GM12878 (cell line): ENCODE measurements at regions not wholly inside any gene's neighbourhood (a gene's known extent, or its start where the extent isn't known, plus 50 kb on each side); places are given as distances from the start of the nearest gene placed in this dataset.

Source experiments
- ATAC-seq: fragments of 200-7000 bp; cut with Tn5 transposase; 3 replicates; pipeline ENCODE4 v1.9.1; 2020; ENCODE audit warnings: mild to moderate bottlenecking, moderate library complexity
- BruUV-seq: library from RNA; stranded (reverse); fragments of 400-500 nt; replicated peaks from 2 replicates; lab custom pipeline; 2021; lab: Mats Ljungman, UMichigan
- CTCF ChIA-PET: fragments of 300-600 bp; sonication (Branson Sonifier 250); formaldehyde crosslinking; extraction: SDS; loops from one replicate; lab custom pipeline; 2021; ENCODE audit warnings: inconsistent platforms; lab: Yijun Ruan, JAX
- POLR2A ChIA-PET: fragments of 350-600 bp; formaldehyde crosslinking; extraction: SDS; loops from one replicate; lab custom pipeline; 2021; ENCODE audit warnings: inconsistent platforms; lab: Charles Lee
- RAD21 ChIA-PET: fragments of 300-600 bp; sonication (Branson Sonifier 250); formaldehyde crosslinking; loops from one replicate; lab custom pipeline; 2023; ENCODE audit warnings: antibody characterized with exemption; ENCODE audit not compliant: unreplicated experiment; lab: Charles Lee
- SMC1A ChIA-PET: fragments of 300-600 bp; sonication (Branson Sonifier 250); formaldehyde crosslinking; loops from one replicate; lab custom pipeline; 2023; ENCODE audit not compliant: unreplicated experiment, uncharacterized antibody; lab: Charles Lee
- DNase-seq: peaks from one replicate; pipeline ENCODE4 v3.0.0-alpha.2; 2011; ENCODE audit warnings: low read depth, low spot score
- FAIRE-seq: peaks from 3 replicates; lab custom pipeline; 2011; peaks lifted over from hg19 to GRCh38; lab: Jason Lieb, UNC
- H2AFZ ChIP-seq: 2 replicates; pipeline ENCODE4 v1.6.0; 2011; ENCODE audit warnings: low read depth, low read length, control low read depth; ENCODE audit not compliant: control insufficient read depth
- H3K27ac ChIP-seq: 2 replicates; pipeline ENCODE4 v1.5.1; 2011; ENCODE audit warnings: control low read depth; ENCODE audit not compliant: control insufficient read depth, insufficient read depth
- H3K27me3 ChIP-seq, 2 experiments: replicated peaks in 1 of 2; 2 replicates each; pipeline versions ENCODE4 v1.6.0 to v1.6.1; 2011; ENCODE audit warnings: low read length in 1 of 2; ENCODE audit not compliant: control insufficient read depth in 2 of 2, insufficient read depth in 2 of 2
- H3K36me3 ChIP-seq, 2 experiments: 2 replicates each; pipeline ENCODE4 v1.5.1; 2011; ENCODE audit warnings: low read length in 1 of 2; ENCODE audit not compliant: control insufficient read depth in 2 of 2, insufficient read depth in 2 of 2
- H3K4me1 ChIP-seq: 2 replicates; pipeline ENCODE4 v1.6.1; 2011; ENCODE audit warnings: mild to moderate bottlenecking, low read length, moderate library complexity, mixed read lengths; ENCODE audit not compliant: control insufficient read depth, insufficient read depth
- H3K4me2 ChIP-seq: 2 replicates; pipeline ENCODE4 v1.6.0; 2011; ENCODE audit warnings: control low read depth; ENCODE audit not compliant: control insufficient read depth, insufficient read depth
- H3K4me3 ChIP-seq: fragments of 200-600 bp; sonication (generic); 2 replicates; pipeline ENCODE4 v1.5.1; 2016
- H3K79me2 ChIP-seq: 2 replicates; pipeline ENCODE4 v1.6.0; 2011; ENCODE audit warnings: low read length; ENCODE audit not compliant: control insufficient read depth, insufficient read depth
- H3K9ac ChIP-seq: 2 replicates; pipeline ENCODE4 v1.8.0; 2011; ENCODE audit warnings: low read length, control low read depth, mixed read lengths; ENCODE audit not compliant: control insufficient read depth, insufficient read depth
- H3K9me3 ChIP-seq: replicated peaks from 3 replicates; pipeline ENCODE4 v1.5.1; 2011; ENCODE audit warnings: mild to moderate bottlenecking, low read length; ENCODE audit not compliant: control insufficient read depth, insufficient read depth
- H4K20me1 ChIP-seq: 2 replicates; pipeline ENCODE4 v1.6.0; 2011; ENCODE audit not compliant: control insufficient read depth, insufficient read depth
- ATF3 ChIP-seq: IDR thresholded peaks from 2 replicates; pipeline ENCODE4 v1.6.1; 2011; ENCODE audit warnings: low read depth, mild to moderate bottlenecking, low read length, moderate library complexity, borderline replicate concordance; ENCODE audit errors: extremely low read depth
- BCLAF1 ChIP-seq: fragments of 450-650 bp; IDR thresholded peaks from 2 replicates; pipeline ENCODE4 v1.6.1; 2017; ENCODE audit warnings: antibody characterized with exemption, mild to moderate bottlenecking, moderate library complexity
- CEBPB ChIP-seq, 2 experiments: fragments of 150-350 bp in 1 of 2; IDR thresholded peaks; 2 replicates each; pipeline ENCODE4 v1.6.1; 2012 to 2014; ENCODE audit warnings: low read depth in 2 of 2, low read length in 2 of 2, borderline replicate concordance in 1 of 2, inconsistent platforms in 1 of 2
- IRF5 ChIP-seq: fragments of 450-650 bp; IDR thresholded peaks from 2 replicates; pipeline ENCODE4 v1.6.1; 2017; ENCODE audit warnings: borderline replicate concordance
- NFYA ChIP-seq: IDR thresholded peaks from 2 replicates; pipeline ENCODE4 v1.6.1; 2011; ENCODE audit warnings: low read depth, mild to moderate bottlenecking, low read length, improper control_type of control experiment, borderline replicate concordance
- NRF1 ChIP-seq: conservative IDR thresholded peaks from 2 replicates; pipeline ENCODE4 v1.6.1; 2011; ENCODE audit warnings: mild to moderate bottlenecking, low read depth, low read length, improper control_type of control experiment
- POU2F2 ChIP-seq: IDR thresholded peaks from 3 replicates; pipeline ENCODE4 v1.6.1; 2011; ENCODE audit warnings: low read depth, mild to moderate bottlenecking, low read length, borderline replicate concordance
- SMARCA5 ChIP-seq: fragments of 450-650 bp; IDR thresholded peaks from 2 replicates; pipeline ENCODE4 v1.6.1; 2017; ENCODE audit warnings: mild to moderate bottlenecking
- WGBS: methylation state at CpG from one replicate; pipeline ENCODE4 v1.1.6; 2016; ENCODE audit warnings: low lambda C conversion rate; ENCODE audit not compliant: insufficient replicate concordance, insufficient coverage; ENCODE audit errors: missing lambda C conversion rate; 5-methylcytosine and 5-hydroxymethylcytosine counted together
- in situ Hi-C: fragments of 300-500 bp; cut with MboI; formaldehyde crosslinking; loops from 9 replicates; pipeline ENCODE4 v1.14.3; 2018; ENCODE audit warnings: mixed read lengths
- intact Hi-C: fragments of 100-400 bp; cut with micrococcal nuclease; formaldehyde crosslinking; loops from one replicate; pipeline ENCODE4 v1.14.2; 2022; ENCODE audit not compliant: unreplicated experiment

GRCh38 chr20:24787621-24788020 is 161.4 kb upstream of the CST7 start:
- intact Hi-C loops (no loop called here), in situ Hi-C loops (loop anchor here (5.0 kb wide), 1 partner anchor 130 kb away; no protein-coding TSS in a partner anchor)
- ChIA-PET SMC1A (no interaction called here), RAD21 (no interaction called here), CTCF (no interaction called here), POLR2A (no interaction called here)
- no peak overlapping the region for H3K9ac ChIP-seq
- ATAC-seq: no peak
- H3K27ac ChIP-seq: no peak overlapping the region
- no peak overlapping the region for H2AFZ ChIP-seq
- no peaks in the 10 kb centered on the region for H3K27me3 ChIP-seq
- H3K36me3 ChIP-seq: no peaks in the 10 kb centered on the region
- H3K4me1 ChIP-seq: no peaks in the 10 kb centered on the region; the same call in 1 of the 2 replicates
- FAIRE-seq: no peak
- no peak overlapping the region for H3K4me3 ChIP-seq
- TF ChIP-seq ATF3: no peak
- TF ChIP-seq NRF1: no peak
- TF ChIP-seq IRF5: no peak
- no peak for TF ChIP-seq BCLAF1
- no peak for TF ChIP-seq CEBPB (IDR thresholded peaks at IDR 0.05; ENCODE audit: borderline replicate concordance in 1 of 2, low read depth in 2 of 2, low read length in 2 of 2)
- TF ChIP-seq SMARCA5: no peak
- TF ChIP-seq POU2F2: no peak
- TF ChIP-seq NFYA: no peak
- H4K20me1 ChIP-seq: no peaks in the 10 kb centered on the region
- no peaks in the 10 kb centered on the region for H3K79me2 ChIP-seq
- H3K4me2 ChIP-seq: no peak overlapping the region
- H3K9me3 ChIP-seq: no peaks in the 10 kb centered on the region
- no TSS peak for BruUV-seq
- DNase-seq: no peak
- 57% methylated on average over 8 of the region's 8 CpGs for WGBS
